GM12865 (cell line): ENCODE measurements at regions not wholly inside any gene's neighbourhood (a gene's known extent, or its start where the extent isn't known, plus 50 kb on each side); places are given as distances from the start of the nearest gene placed in this dataset.

Source experiments
- DNase-seq: peaks from one replicate; pipeline ENCODE4 v3.0.0; 2010; ENCODE audit warnings: low read depth
- H3K4me3 ChIP-seq: 2 replicates; pipeline ENCODE4 v1.5.1; 2011; ENCODE audit warnings: mild to moderate bottlenecking, low read depth, low read length, control low read depth
- CTCF ChIP-seq: IDR thresholded peaks from 2 replicates; pipeline ENCODE4 v1.5.1; 2011; ENCODE audit warnings: low read length, control low read depth, low read depth, inconsistent platforms; ENCODE audit not compliant: insufficient read depth; ENCODE audit errors: missing control alignments

DNA sequence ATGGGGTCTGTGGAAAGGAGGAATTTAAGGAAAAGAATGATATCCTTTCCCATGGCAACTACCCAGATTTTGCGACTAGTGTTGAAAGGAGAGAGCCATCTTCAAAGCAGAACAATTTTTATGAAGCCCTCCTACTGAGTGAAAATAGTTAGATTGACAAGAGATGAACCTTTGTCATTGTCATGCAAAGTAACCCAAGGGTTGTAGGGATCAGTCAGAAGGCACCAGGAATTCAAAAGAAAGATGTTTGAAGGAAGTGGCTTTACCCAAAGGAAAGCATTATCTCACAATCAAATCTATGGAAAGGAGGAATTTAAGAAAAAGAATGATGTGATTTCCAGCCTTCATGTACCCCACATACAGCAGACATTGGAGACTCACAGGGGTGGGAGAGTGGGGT is 544.4 kb downstream of the IPMK start:
- H3K4me3 ChIP-seq = no peak overlapping the region
- TF ChIP-seq CTCF = no peak
- no peak for DNase-seq

GRCh38 chr10:57716884-57717283 is 550.8 kb downstream of the IPMK start:
- H3K4me3 ChIP-seq = no peak overlapping the region
- DNase-seq = no peak
- TF ChIP-seq CTCF = no peak

DNA sequence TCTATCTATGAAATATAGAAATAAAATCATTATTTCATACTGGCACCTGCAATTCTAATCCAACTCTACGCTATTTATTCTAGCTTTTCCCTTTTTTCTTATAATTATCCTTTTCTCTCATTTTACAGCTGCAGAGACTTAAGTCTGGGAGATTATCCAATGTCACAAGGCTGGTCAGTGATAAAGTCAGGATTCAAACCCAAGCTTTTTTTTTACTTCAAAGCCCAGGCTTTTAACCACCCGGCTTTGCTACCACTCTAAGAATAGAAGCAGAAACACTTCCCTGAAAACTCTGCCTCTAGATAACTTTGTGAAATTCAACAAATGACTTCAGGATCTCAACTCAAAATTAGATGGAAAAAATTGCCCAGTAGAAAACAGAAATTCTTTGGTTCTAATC is 552.5 kb downstream of the IPMK start:
- no peak for TF ChIP-seq CTCF
- H3K4me3 ChIP-seq = no peak overlapping the region
- DNase-seq = no peak

DNA sequence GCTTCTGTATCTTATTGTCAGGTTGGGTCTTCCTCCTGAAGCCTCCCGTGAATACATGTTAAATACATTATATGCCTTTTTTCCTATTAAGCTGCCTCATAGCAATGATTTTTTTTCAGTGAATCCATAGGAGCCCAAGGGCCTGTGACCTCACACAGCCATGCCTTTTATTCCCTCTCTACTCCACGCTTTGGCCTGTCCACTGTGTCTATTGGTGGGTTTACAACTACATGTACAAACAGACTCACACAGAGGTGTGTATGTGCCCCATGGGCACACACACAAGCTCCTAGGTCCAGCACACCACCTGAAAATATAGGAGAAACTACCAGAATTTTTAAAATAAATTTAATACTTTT is 560.4 kb downstream of the IPMK start:
- TF ChIP-seq CTCF = no peak
- H3K4me3 ChIP-seq = no peak overlapping the region
- DNase-seq = no peak

GRCh38 chr10:57706576-57707299 is 561.0 kb downstream of the IPMK start:
- no peak for DNase-seq
- H3K4me3 ChIP-seq = no peak overlapping the region
- no peak for TF ChIP-seq CTCF

DNA sequence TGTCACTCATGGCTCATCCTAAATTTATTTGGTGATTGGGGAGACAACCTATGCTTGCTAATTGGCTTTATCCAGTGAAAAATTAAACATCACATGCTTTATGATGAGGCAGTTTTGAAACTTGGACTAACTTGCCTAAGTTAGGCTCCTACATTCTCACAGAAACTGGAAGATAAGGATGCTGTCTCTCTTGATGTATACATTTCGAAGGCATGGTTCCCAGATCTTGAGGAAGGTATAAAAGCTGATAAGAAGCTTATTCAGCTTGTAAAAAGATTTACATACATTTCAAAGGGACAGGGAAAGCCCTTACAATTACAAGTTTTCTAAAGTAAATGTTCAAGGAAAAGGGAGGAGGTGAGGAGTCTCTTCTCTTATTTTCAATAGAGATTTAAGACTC is 561.7 kb downstream of the IPMK start:
- no peak for TF ChIP-seq CTCF
- DNase-seq = no peak
- H3K4me3 ChIP-seq = no peak overlapping the region

DNA sequence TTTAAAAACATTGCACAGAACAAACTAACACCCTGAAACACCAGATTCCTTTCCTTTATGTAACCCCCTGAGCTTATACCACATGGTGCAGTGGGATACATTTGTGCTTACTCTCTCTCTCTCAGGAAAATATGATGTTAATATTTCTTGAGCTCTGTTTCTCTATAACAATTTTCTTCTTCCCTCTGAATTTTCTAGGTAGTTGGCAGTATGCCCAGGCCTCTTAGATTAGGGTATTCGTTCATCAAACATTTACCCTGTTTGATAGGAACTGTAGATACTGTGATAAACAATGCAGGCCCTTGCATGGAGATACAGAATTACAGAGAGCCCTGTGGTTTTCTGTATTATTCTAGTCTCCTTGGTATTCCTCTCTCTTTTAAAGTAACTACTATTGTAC is 567.8 kb downstream of the IPMK start:
- H3K4me3 ChIP-seq = no peak overlapping the region
- DNase-seq = no peak
- TF ChIP-seq CTCF = no peak
